Left cardiac atrium (tissue), 4 donors: ENCODE measurements at regions not wholly inside any gene's neighbourhood (a gene's known extent, or its start where the extent isn't known, plus 50 kb on each side); places are given as distances from the start of the nearest gene placed in this dataset.

Experiments
- ATAC-seq, 2 donors: fragments of 200-7000 bp; cut with Tn5 transposase; one replicate each; pipeline ENCODE4 v1.9.1; 2020; ENCODE audit warnings: mild to moderate bottlenecking in 2 of 2, moderate library complexity in 2 of 2
- DNase-seq: peaks from one replicate; pipeline ENCODE4 v3.0.0-alpha.2; 2020
- intact Hi-C, 2 donors: fragments of 100-400 bp; cut with DNase I; formaldehyde crosslinking; loops; one replicate each; pipeline versions ENCODE4 v1.14.1 to v1.15.1; 2022 to 2023
- donor health status: DM: no; HTN: yes; CAD: no.
- donor health status: DM: no; HTN: yes; CAD: no; lungs with severe emphysema.
- donor health status: DM: yes; HTN: yes; CAD: no.
- donor health status: Dilated cardiomyopathy.

GRCh38 chr5:57828221-57828620, 345.6 kb upstream of the ACTBL2 start:
- intact Hi-C loops = no loop called here
- ATAC-seq = no peak
- DNase-seq = no peak

GRCh38 chr5:57825031-57825686, 342.5 kb upstream of the ACTBL2 start:
- ATAC-seq = no peak
- intact Hi-C loops = no loop called here
- DNase-seq = no peak

- ATAC-seq (no peak), DNase-seq (no peak)
- intact Hi-C loops = no loop called here
Measured at GRCh38 chr5:57824623-57825022, 342.0 kb upstream of the ACTBL2 start.

- no peak for ATAC-seq
- DNase-seq = no peak
- intact Hi-C loops = no loop called here
Measured at GRCh38 chr5:57824047-57824446, 341.4 kb upstream of the ACTBL2 start.

GRCh38 chr5:57822651-57823050, 340.0 kb upstream of the ACTBL2 start:
- no peak for ATAC-seq
- no peak for DNase-seq
- intact Hi-C loops = no loop called here

GRCh38 chr5:57818397-57818796, 335.8 kb upstream of the ACTBL2 start:
- no peak for DNase-seq
- intact Hi-C loops = no loop called here

GRCh38 chr5:57817924-57818323, 335.3 kb upstream of the ACTBL2 start:
- intact Hi-C loops = no loop called here
- no peak for DNase-seq
- peak in 1 of 2 donors; percentile 17 for ATAC-seq

More at GRCh38 chr5:57818397-57818796, 335.8 kb upstream of the ACTBL2 start:
- no peak for ATAC-seq

- intact Hi-C loops = no loop called here
Measured at GRCh38 chr5:57817001-57817453, 334.4 kb upstream of the ACTBL2 start.

GRCh38 chr5:57816108-57816507, 333.5 kb upstream of the ACTBL2 start:
- DNase-seq = no peak
- intact Hi-C loops = no loop called here
- peak; percentile 92 to 97 for ATAC-seq

More at GRCh38 chr5:57817001-57817453, 334.4 kb upstream of the ACTBL2 start:
- ATAC-seq (peak in 1 of 2 donors; percentile 44), DNase-seq (no peak)

GRCh38 chr5:57805732-57806131, 323.1 kb upstream of the ACTBL2 start:
- ATAC-seq (no peak), DNase-seq (no peak)

GRCh38 chr5:57805170-57805569, 322.6 kb upstream of the ACTBL2 start:
- ATAC-seq = no peak
- intact Hi-C loops = no loop called here
- DNase-seq = no peak

More at GRCh38 chr5:57805732-57806131, 323.1 kb upstream of the ACTBL2 start:
- intact Hi-C loops = no loop called here

- ATAC-seq (no peak), DNase-seq (no peak)
- intact Hi-C loops = no loop called here
Measured at GRCh38 chr5:57804505-57804904, 321.9 kb upstream of the ACTBL2 start.

- ATAC-seq = no peak
- no peak for DNase-seq
- intact Hi-C loops = no loop called here
Measured at GRCh38 chr5:57804007-57804444, 321.4 kb upstream of the ACTBL2 start.

- intact Hi-C loops = no loop called here
- no peak for ATAC-seq
- DNase-seq = no peak
Measured at GRCh38 chr5:57802131-57802530, 319.5 kb upstream of the ACTBL2 start.

GRCh38 chr5:57795203-57795602, 312.6 kb upstream of the ACTBL2 start:
- intact Hi-C loops = no loop called here
- ATAC-seq = no peak
- no peak for DNase-seq

GRCh38 chr5:57791875-57792274, 309.3 kb upstream of the ACTBL2 start:
- intact Hi-C loops = no loop called here
- DNase-seq = no peak
- ATAC-seq = no peak

GRCh38 chr5:57785946-57786345, 303.3 kb upstream of the ACTBL2 start:
- no peak for ATAC-seq
- intact Hi-C loops = loop anchor here in 1 of 2 donors (10.0 kb wide), 1 partner anchor 99 kb away; no protein-coding TSS in a partner anchor

GRCh38 chr5:57784121-57784520, 301.5 kb upstream of the ACTBL2 start:
- ATAC-seq (no peak), DNase-seq (no peak)
- intact Hi-C loops = loop anchor here (5.0 to 10.0 kb wide), 2 partner anchors 101 to 103 kb away; no protein-coding TSS in a partner anchor

More at GRCh38 chr5:57785946-57786345, 303.3 kb upstream of the ACTBL2 start:
- DNase-seq = no peak

- ATAC-seq (no peak), DNase-seq (no peak)
- intact Hi-C loops = loop anchor here (5.0 to 10.0 kb wide), 2 partner anchors 101 to 104 kb away; no protein-coding TSS in a partner anchor
Measured at GRCh38 chr5:57783693-57784092, 301.1 kb upstream of the ACTBL2 start.

- ATAC-seq (no peak), DNase-seq (no peak)
- intact Hi-C loops = loop anchor here (5.0 to 10.0 kb wide), 2 partner anchors 104 to 106 kb away; no protein-coding TSS in a partner anchor
Measured at GRCh38 chr5:57780961-57781325, 298.3 kb upstream of the ACTBL2 start.
